SKM-1 treated with dmso at 0.1 percent for 144 hours (cell line): ENCODE measurements at regions not wholly inside any gene's neighbourhood (a gene's known extent, or its start where the extent isn't known, plus 50 kb on each side); places are given as distances from the start of the nearest gene placed in this dataset.
"Not testable (repeated sequence)": the region's sequence is repeated elsewhere in the genome, so short reads cannot be mapped to it uniquely, and the experiment has no call there.

Source experiments
- DNase-seq: peaks from one replicate; lab custom pipeline; 2025; ENCODE audit not compliant: unreplicated experiment; lab: John Stamatoyannopoulos, UW

GRCh38 chr5:6321078-6321477 is 57.3 kb downstream of the MED10 start:
- DNase-seq, result no peak

GRCh38 chr5:6319116-6319515 is 59.2 kb downstream of the MED10 start:
- no peak for DNase-seq

- DNase-seq, result no peak
Observed at GRCh38 chr5:6317116-6317798, 61.1 kb downstream of the MED10 start.

GRCh38 chr5:6315580-6315979 is 62.8 kb downstream of the MED10 start:
- no peak for DNase-seq

GRCh38 chr5:6311568-6312501 is 66.5 kb downstream of the MED10 start:
- DNase-seq, result no peak

GRCh38 chr5:6309949-6310348 is 68.4 kb downstream of the MED10 start:
- DNase-seq, result no peak

GRCh38 chr5:6308683-6309082 is 69.7 kb downstream of the MED10 start:
- no peak for DNase-seq

GRCh38 chr5:6307304-6307703 is 71.0 kb downstream of the MED10 start:
- no peak for DNase-seq

GRCh38 chr5:6305853-6306252 is 72.5 kb downstream of the MED10 start:
- DNase-seq, result no peak

GRCh38 chr5:6302684-6303083 is 75.7 kb downstream of the MED10 start:
- DNase-seq, result no peak

GRCh38 chr5:6302075-6302474 is 76.3 kb downstream of the MED10 start:
- no peak for DNase-seq

GRCh38 chr5:6296524-6296923 is 81.8 kb downstream of the MED10 start:
- DNase-seq, result no peak

GRCh38 chr5:6291961-6292360 is 86.4 kb downstream of the MED10 start:
- DNase-seq, result no peak

- no peak for DNase-seq
Observed at GRCh38 chr5:6289239-6289638, 89.1 kb downstream of the MED10 start.

GRCh38 chr5:6287176-6287575 is 91.2 kb downstream of the MED10 start:
- no peak for DNase-seq

- no peak for DNase-seq
Observed at GRCh38 chr5:6286404-6286803, 91.9 kb downstream of the MED10 start.

GRCh38 chr5:6284491-6284890 is 93.9 kb downstream of the MED10 start:
- DNase-seq, result not testable (repeated sequence)

- DNase-seq, result no peak
Observed at GRCh38 chr5:6282352-6282751, 96.0 kb downstream of the MED10 start.

- DNase-seq, result no peak
Observed at GRCh38 chr5:6281818-6282217, 96.5 kb downstream of the MED10 start.

- no peak for DNase-seq
Observed at GRCh38 chr5:6280425-6281100, 97.8 kb downstream of the MED10 start.

GRCh38 chr5:6279607-6280006 is 98.7 kb downstream of the MED10 start:
- DNase-seq, result no peak
